Osteoblast (primary cell): ENCODE measurements at regions not wholly inside any gene's neighbourhood (a gene's known extent, or its start where the extent isn't known, plus 50 kb on each side); places are given as distances from the start of the nearest gene placed in this dataset.

Source experiments
- DNase-seq: peaks from one replicate; pipeline ENCODE4 v3.0.0; 2011; ENCODE audit warnings: low spot score, mixed read lengths; ENCODE audit not compliant: insufficient read length; ENCODE audit errors: missing footprints
- H2AFZ ChIP-seq: 2 replicates; pipeline ENCODE4 v1.6.0; 2011; ENCODE audit warnings: mild to moderate bottlenecking, low read length
- H3K27ac ChIP-seq: 2 replicates; pipeline ENCODE4 v1.5.1; 2011; ENCODE audit warnings: mild to moderate bottlenecking, low read depth, low read length, moderate library complexity
- H3K27me3 ChIP-seq: 2 replicates; pipeline ENCODE4 v1.6.0; 2012; ENCODE audit warnings: mild to moderate bottlenecking, control low read depth, inconsistent platforms, low read length, moderate library complexity; ENCODE audit not compliant: insufficient read depth
- H3K36me3 ChIP-seq: 2 replicates; pipeline ENCODE4 v1.5.1; 2011; ENCODE audit warnings: mild to moderate bottlenecking, low read length, control low read depth, moderate library complexity; ENCODE audit not compliant: insufficient read depth
- H3K4me1 ChIP-seq: 2 replicates; pipeline ENCODE4 v1.5.1; 2011; ENCODE audit warnings: mild to moderate bottlenecking, low read length, control low read depth, moderate library complexity; ENCODE audit not compliant: insufficient read depth
- H3K4me2 ChIP-seq: 2 replicates; pipeline ENCODE4 v1.6.0; 2011; ENCODE audit warnings: mild to moderate bottlenecking, low read length; ENCODE audit not compliant: insufficient read depth
- H3K4me3 ChIP-seq: fragments of 200-600 bp; sonication (generic); 3 replicates; pipeline ENCODE4 v1.5.1; 2012; ENCODE audit warnings: mild to moderate bottlenecking, low read length, inconsistent platforms; ENCODE audit not compliant: insufficient read depth
- H3K79me2 ChIP-seq: 2 replicates; pipeline ENCODE4 v1.6.0; 2012; ENCODE audit warnings: mild to moderate bottlenecking, low read length, control low read depth, inconsistent platforms; ENCODE audit not compliant: insufficient read depth
- H3K9me3 ChIP-seq: 2 replicates; pipeline ENCODE4 v1.5.1; 2011; ENCODE audit warnings: low read depth, low read length, control low read depth
- H4K20me1 ChIP-seq: 2 replicates; pipeline ENCODE4 v1.6.0; 2012; ENCODE audit warnings: mild to moderate bottlenecking, low read length, control low read depth; ENCODE audit not compliant: insufficient read depth
- TF ChIP-seq, protein P1 (sequence below): IDR thresholded peaks from 2 replicates; pipeline ENCODE4 v1.5.1; 2011; ENCODE audit warnings: mild to moderate bottlenecking, low read depth, low read length, moderate library complexity; ENCODE audit errors: extremely low read depth

DNA sequence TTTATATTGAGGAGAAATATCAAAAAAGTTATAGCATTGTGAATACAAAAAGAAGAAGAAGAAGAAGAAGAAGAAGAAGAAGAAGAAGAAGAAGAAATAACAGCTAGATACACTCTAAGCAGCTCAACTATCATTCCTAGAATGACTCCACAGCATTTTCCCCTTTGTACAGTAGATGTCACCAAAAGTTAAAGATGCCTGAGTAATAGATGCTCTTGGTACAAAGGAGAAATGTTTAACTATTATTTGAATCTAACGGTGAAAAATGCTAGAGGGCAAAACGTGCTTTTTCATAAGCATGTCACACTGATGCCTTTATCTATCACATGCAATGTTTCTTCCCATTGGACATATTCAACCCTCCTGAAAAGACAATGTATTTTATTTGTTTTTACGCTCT, 178.4 kb upstream of the GPRIN3 start:
- H3K4me1 ChIP-seq, result no peaks in the 10 kb centered on the region
- no peaks in the 10 kb centered on the region for H4K20me1 ChIP-seq
- no peak overlapping the region for H3K4me3 ChIP-seq
- no peak overlapping the region for H3K27ac ChIP-seq
- no peaks in the 10 kb centered on the region for H3K36me3 ChIP-seq
- no peak overlapping the region for H3K4me2 ChIP-seq
- H3K79me2 ChIP-seq, result no peaks in the 10 kb centered on the region
- DNase-seq, result peak; percentile 89
- TF ChIP-seq, protein P1, sequence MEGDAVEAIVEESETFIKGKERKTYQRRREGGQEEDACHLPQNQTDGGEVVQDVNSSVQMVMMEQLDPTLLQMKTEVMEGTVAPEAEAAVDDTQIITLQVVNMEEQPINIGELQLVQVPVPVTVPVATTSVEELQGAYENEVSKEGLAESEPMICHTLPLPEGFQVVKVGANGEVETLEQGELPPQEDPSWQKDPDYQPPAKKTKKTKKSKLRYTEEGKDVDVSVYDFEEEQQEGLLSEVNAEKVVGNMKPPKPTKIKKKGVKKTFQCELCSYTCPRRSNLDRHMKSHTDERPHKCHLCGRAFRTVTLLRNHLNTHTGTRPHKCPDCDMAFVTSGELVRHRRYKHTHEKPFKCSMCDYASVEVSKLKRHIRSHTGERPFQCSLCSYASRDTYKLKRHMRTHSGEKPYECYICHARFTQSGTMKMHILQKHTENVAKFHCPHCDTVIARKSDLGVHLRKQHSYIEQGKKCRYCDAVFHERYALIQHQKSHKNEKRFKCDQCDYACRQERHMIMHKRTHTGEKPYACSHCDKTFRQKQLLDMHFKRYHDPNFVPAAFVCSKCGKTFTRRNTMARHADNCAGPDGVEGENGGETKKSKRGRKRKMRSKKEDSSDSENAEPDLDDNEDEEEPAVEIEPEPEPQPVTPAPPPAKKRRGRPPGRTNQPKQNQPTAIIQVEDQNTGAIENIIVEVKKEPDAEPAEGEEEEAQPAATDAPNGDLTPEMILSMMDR, result peak; percentile 63
- H2AFZ ChIP-seq, result no peak overlapping the region
- no peaks in the 10 kb centered on the region for H3K9me3 ChIP-seq
- no peaks in the 10 kb centered on the region for H3K27me3 ChIP-seq

DNA sequence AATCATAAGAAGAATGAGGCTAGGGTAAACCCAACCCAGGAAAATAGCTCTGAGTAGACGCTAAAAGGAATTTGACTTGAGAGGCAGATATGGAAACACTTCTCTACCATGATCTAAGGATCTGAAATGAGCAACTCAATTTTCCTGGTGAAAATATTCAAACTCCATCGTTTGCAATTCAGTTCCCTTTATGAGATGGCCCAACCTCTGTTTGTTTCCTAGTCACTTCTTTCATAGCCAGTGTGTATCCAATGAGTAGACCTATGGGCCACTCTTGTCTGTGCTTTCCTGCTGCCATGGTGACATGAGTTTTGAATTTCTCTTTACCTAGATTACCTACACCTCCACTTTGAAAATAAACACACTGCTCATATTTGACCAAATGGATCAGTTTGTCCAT, 176.2 kb upstream of the GPRIN3 start:
- no peak overlapping the region for H3K27ac ChIP-seq
- TF ChIP-seq, protein P1, result no peak
- no peak overlapping the region for H3K4me3 ChIP-seq
- no peak overlapping the region for H3K4me2 ChIP-seq
- H3K79me2 ChIP-seq, result no peaks in the 10 kb centered on the region
- H3K4me1 ChIP-seq, result no peaks in the 10 kb centered on the region
- H3K36me3 ChIP-seq, result no peaks in the 10 kb centered on the region
- no peak overlapping the region for H2AFZ ChIP-seq
- peak; percentile 9 for DNase-seq
- no peaks in the 10 kb centered on the region for H4K20me1 ChIP-seq
- no peaks in the 10 kb centered on the region for H3K9me3 ChIP-seq
- no peaks in the 10 kb centered on the region for H3K27me3 ChIP-seq

DNA sequence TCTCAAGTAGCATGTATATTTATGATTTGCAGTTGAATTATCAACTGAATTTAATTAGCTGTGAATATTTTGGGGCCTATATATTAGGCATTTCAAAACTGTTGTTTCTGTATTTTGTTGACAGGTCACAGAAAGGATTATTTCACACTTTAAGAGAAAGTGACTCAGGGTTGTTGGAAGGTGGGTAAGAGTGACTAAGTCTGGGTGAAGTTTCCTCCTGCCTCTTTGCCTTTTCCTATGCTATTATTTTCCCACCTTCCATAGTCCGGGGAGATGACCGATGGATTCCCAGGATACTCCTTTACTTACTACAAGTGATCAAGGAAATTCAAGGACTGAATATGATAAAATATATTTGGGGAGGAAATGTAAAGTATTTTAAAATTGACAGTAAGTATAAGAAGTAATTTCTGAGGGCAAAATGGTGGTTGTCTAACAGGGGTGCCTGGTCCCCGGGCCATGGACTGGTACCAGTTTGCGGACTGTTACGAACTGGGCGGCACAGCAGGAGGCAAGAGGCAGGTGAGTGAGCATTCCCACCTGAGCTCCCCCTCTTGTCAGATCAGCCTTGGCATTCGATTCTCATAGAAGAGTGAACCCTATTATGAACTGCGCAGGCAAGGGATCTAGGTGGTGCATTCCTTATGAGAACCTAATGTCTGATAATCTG, 175.5 kb upstream of the GPRIN3 start:
- no peak for DNase-seq
- no peaks in the 10 kb centered on the region for H4K20me1 ChIP-seq
- no peaks in the 10 kb centered on the region for H3K9me3 ChIP-seq
- H3K27me3 ChIP-seq, result no peaks in the 10 kb centered on the region
- no peaks in the 10 kb centered on the region for H3K79me2 ChIP-seq
- TF ChIP-seq, protein P1, result no peak
- no peak overlapping the region for H3K4me2 ChIP-seq
- no peak overlapping the region for H3K27ac ChIP-seq
- no peaks in the 10 kb centered on the region for H3K36me3 ChIP-seq
- H2AFZ ChIP-seq, result no peak overlapping the region
- no peaks in the 10 kb centered on the region for H3K4me1 ChIP-seq
- H3K4me3 ChIP-seq, result no peak overlapping the region

DNA sequence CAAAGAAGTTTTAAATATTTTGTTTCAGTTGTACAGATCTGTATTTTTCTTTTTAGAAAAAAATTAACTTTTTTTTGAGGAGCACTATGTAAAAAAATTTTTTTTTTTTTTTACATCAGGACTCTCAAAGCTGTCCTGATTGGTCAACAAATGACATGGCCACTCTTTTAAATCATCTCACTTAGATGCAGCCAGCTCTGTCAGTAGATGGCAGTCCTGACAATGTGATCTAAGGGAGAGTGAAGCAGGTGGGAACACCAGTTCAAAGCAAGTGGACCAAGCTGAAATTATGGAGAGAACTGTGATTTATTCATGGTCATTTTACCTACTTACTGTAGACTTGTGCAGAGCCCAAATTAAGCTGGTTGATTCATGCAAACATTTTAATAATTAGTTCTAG, 174.7 kb upstream of the GPRIN3 start:
- no peak overlapping the region for H3K4me2 ChIP-seq
- TF ChIP-seq, protein P1, result peak; percentile 40
- peak; percentile 35 for DNase-seq

More for the DNA sequence above, 174.7 kb upstream of the GPRIN3 start:
- no peaks in the 10 kb centered on the region for H4K20me1 ChIP-seq
- H3K9me3 ChIP-seq, result no peaks in the 10 kb centered on the region
- no peaks in the 10 kb centered on the region for H3K36me3 ChIP-seq
- H3K4me3 ChIP-seq, result no peak overlapping the region
- H3K79me2 ChIP-seq, result no peaks in the 10 kb centered on the region
- H2AFZ ChIP-seq, result no peak overlapping the region
- H3K27ac ChIP-seq, result no peak overlapping the region
- H3K27me3 ChIP-seq, result no peaks in the 10 kb centered on the region
- H3K4me1 ChIP-seq, result no peaks in the 10 kb centered on the region
